ENCODE measurements at regions not wholly inside any gene's neighbourhood (a gene's known extent, or its start where the extent isn't known, plus 50 kb on each side); places are given as distances from the start of the nearest gene placed in this dataset.

- DNase-seq (ENCODE audit: low read depth), result no peak
Measured at GRCh38 chr17:71710816-71711215, 410.0 kb upstream of the SOX9 start.

GRCh38 chr17:71713846-71714245, 407.0 kb upstream of the SOX9 start:
- DNase-seq (ENCODE audit: low read depth), result no peak

GRCh38 chr17:71724339-71724738, 396.5 kb upstream of the SOX9 start:
- DNase-seq (ENCODE audit: low read depth), result no peak

- no peak for DNase-seq (ENCODE audit: low read depth)
Measured at GRCh38 chr17:71725811-71726210, 395.0 kb upstream of the SOX9 start.

GRCh38 chr17:71726341-71726740, 394.5 kb upstream of the SOX9 start:
- DNase-seq (ENCODE audit: low read depth), result no peak

- no peak for DNase-seq (ENCODE audit: low read depth)
Measured at GRCh38 chr17:71727292-71727691, 393.5 kb upstream of the SOX9 start.

- no peak for DNase-seq (ENCODE audit: low read depth)
Measured at GRCh38 chr17:71727723-71728122, 393.1 kb upstream of the SOX9 start.

GRCh38 chr17:71730871-71731270, 389.9 kb upstream of the SOX9 start:
- no peak for DNase-seq (ENCODE audit: low read depth)

GRCh38 chr17:71735893-71736292, 384.9 kb upstream of the SOX9 start:
- DNase-seq (ENCODE audit: low read depth), result no peak

GRCh38 chr17:71740866-71741265, 380.0 kb upstream of the SOX9 start:
- DNase-seq (ENCODE audit: low read depth), result no peak

GRCh38 chr17:71741836-71742235, 379.0 kb upstream of the SOX9 start:
- no peak for DNase-seq (ENCODE audit: low read depth)

GRCh38 chr17:71748872-71749271, 371.9 kb upstream of the SOX9 start:
- DNase-seq (ENCODE audit: low read depth), result no peak

GRCh38 chr17:71753070-71753469, 367.8 kb upstream of the SOX9 start:
- DNase-seq (ENCODE audit: low read depth), result no peak

GRCh38 chr17:71757156-71757555, 363.7 kb upstream of the SOX9 start:
- no peak for DNase-seq (ENCODE audit: low read depth)

- no peak for DNase-seq (ENCODE audit: low read depth)
Measured at GRCh38 chr17:71757956-71758355, 362.9 kb upstream of the SOX9 start.

GRCh38 chr17:71759422-71760060, 361.3 kb upstream of the SOX9 start:
- no peak for DNase-seq (ENCODE audit: low read depth)

GRCh38 chr17:71760062-71760720, 360.6 kb upstream of the SOX9 start:
- no peak for DNase-seq (ENCODE audit: low read depth)

GRCh38 chr17:71762526-71762925, 358.3 kb upstream of the SOX9 start:
- no peak for DNase-seq (ENCODE audit: low read depth)

- no peak for DNase-seq (ENCODE audit: low read depth)
Measured at GRCh38 chr17:71764505-71764904, 356.3 kb upstream of the SOX9 start.

GRCh38 chr17:71765437-71765836, 355.4 kb upstream of the SOX9 start:
- DNase-seq (ENCODE audit: low read depth), result no peak

GRCh38 chr17:71769850-71770249, 351.0 kb upstream of the SOX9 start:
- DNase-seq (ENCODE audit: low read depth), result no peak

- DNase-seq (ENCODE audit: low read depth), result no peak
Measured at GRCh38 chr17:71777048-71777640, 343.7 kb upstream of the SOX9 start.

GRCh38 chr17:71779482-71779881, 341.3 kb upstream of the SOX9 start:
- no peak for DNase-seq (ENCODE audit: low read depth)

GRCh38 chr17:71780596-71780995, 340.2 kb upstream of the SOX9 start:
- DNase-seq (ENCODE audit: low read depth), result no peak
